HEK293 (cell line): ENCODE measurements at regions not wholly inside any gene's neighbourhood (a gene's known extent, or its start where the extent isn't known, plus 50 kb on each side); places are given as distances from the start of the nearest gene placed in this dataset.

ENCODE experiments used
- CTCF ChIA-PET: fragments of 350-600 bp; formaldehyde crosslinking; extraction: SDS; loops from one replicate; lab custom pipeline; 2021; ENCODE audit warnings: antibody characterized with exemption; lab: Yijun Ruan, JAX
- POLR2A ChIA-PET: fragments of 300-600 bp; formaldehyde crosslinking; extraction: SDS; loops from one replicate; lab custom pipeline; 2020; ENCODE audit warnings: antibody characterized with exemption, inconsistent platforms; lab: Yijun Ruan, JAX
- H3K27ac ChIP-seq: fragments of 200-500 bp; sonication (Bioruptor generic); 2 replicates; pipeline ENCODE4 v1.5.1; 2014; ENCODE audit warnings: low read depth, low read length, control low read depth, inconsistent platforms; ENCODE audit errors: extremely low read depth
- H3K36me3 ChIP-seq, 2 experiments: fragments of 200-500 bp in 1 of 2; sonication (Bioruptor generic) in 1 of 2; 1 replicate in 1 of 2; 2 replicates in 1 of 2; pipeline ENCODE4 v1.5.1; 2014 to 2017; ENCODE audit warnings: inconsistent platforms in 2 of 2, low read length in 2 of 2; ENCODE audit not compliant: control insufficient read depth in 2 of 2, insufficient read depth in 1 of 2
- H3K4me1 ChIP-seq: fragments of 200-500 bp; sonication (Bioruptor generic); 2 replicates; pipeline ENCODE4 v1.5.1; 2014; ENCODE audit warnings: mild to moderate bottlenecking, low read length, inconsistent platforms; ENCODE audit not compliant: control insufficient read depth, insufficient read depth
- H3K4me3 ChIP-seq: 2 replicates; pipeline ENCODE4 v1.5.1; 2011; ENCODE audit warnings: low read depth, mild to moderate bottlenecking, control low read depth, low read length, moderate library complexity
- H3K9me3 ChIP-seq: fragments of 200-500 bp; sonication (Bioruptor generic); 2 replicates; pipeline ENCODE4 v1.5.1; 2014; ENCODE audit warnings: low read depth, low read length, inconsistent platforms; ENCODE audit not compliant: control insufficient read depth, insufficient read depth
- GLIS1 ChIP-seq: fragments of 450-650 bp; formaldehyde crosslinking; IDR thresholded peaks from 2 replicates; pipeline ENCODE4 v1.5.1; 2016; ENCODE audit warnings: missing biosample characterization, missing genetic modification characterization
- REPIN1 ChIP-seq: fragments of 450-650 bp; formaldehyde crosslinking; IDR thresholded peaks from 2 replicates; pipeline ENCODE4 v1.5.1; 2017; ENCODE audit warnings: missing biosample characterization, missing genetic modification characterization, low read depth
- SETDB1 ChIP-seq: IDR thresholded peaks from one replicate; pipeline ENCODE4 v1.6.1; 2017; ENCODE audit warnings: mild to moderate bottlenecking, low read length, moderate library complexity, mixed read lengths; ENCODE audit not compliant: insufficient read length
- TSHZ1 ChIP-seq: fragments of 450-650 bp; formaldehyde crosslinking; IDR thresholded peaks from 2 replicates; pipeline ENCODE4 v1.5.1; 2016; ENCODE audit warnings: missing biosample characterization, missing genetic modification characterization, borderline replicate concordance
- ZFP69B ChIP-seq: fragments of 450-650 bp; formaldehyde crosslinking; IDR thresholded peaks from 2 replicates; pipeline ENCODE4 v1.5.1; 2016; ENCODE audit warnings: missing biosample characterization, missing genetic modification characterization
- ZNF10 ChIP-seq: fragments of 450-650 bp; formaldehyde crosslinking; IDR thresholded peaks from 2 replicates; pipeline ENCODE4 v1.5.1; 2017; ENCODE audit warnings: missing biosample characterization, missing genetic modification characterization
- ZNF121 ChIP-seq: fragments of 450-650 bp; formaldehyde crosslinking; IDR thresholded peaks from 2 replicates; pipeline ENCODE4 v1.5.1; 2016; ENCODE audit warnings: missing biosample characterization, missing genetic modification characterization
- ZNF140 ChIP-seq: fragments of 450-650 bp; formaldehyde crosslinking; IDR thresholded peaks from 2 replicates; pipeline ENCODE4 v1.5.1; 2016; ENCODE audit warnings: missing biosample characterization, missing genetic modification characterization
- ZNF19 ChIP-seq: fragments of 450-650 bp; formaldehyde crosslinking; IDR thresholded peaks from 2 replicates; pipeline ENCODE4; 2016; ENCODE audit warnings: missing biosample characterization, missing genetic modification characterization, low read depth
- ZNF223 ChIP-seq: fragments of 450-650 bp; formaldehyde crosslinking; IDR thresholded peaks from 2 replicates; pipeline ENCODE4 v1.5.1; 2016; ENCODE audit warnings: missing biosample characterization, missing genetic modification characterization
- ZNF280D ChIP-seq: fragments of 450-650 bp; formaldehyde crosslinking; IDR thresholded peaks from 2 replicates; pipeline ENCODE4 v1.5.1; 2016; ENCODE audit warnings: missing biosample characterization, missing genetic modification characterization
- ZNF292 ChIP-seq: fragments of 450-650 bp; formaldehyde crosslinking; IDR thresholded peaks from 2 replicates; pipeline ENCODE4 v1.5.1; 2016; ENCODE audit warnings: low read depth, missing biosample characterization, missing genetic modification characterization, borderline replicate concordance
- ZNF302 ChIP-seq: fragments of 450-650 bp; formaldehyde crosslinking; IDR thresholded peaks from 2 replicates; pipeline ENCODE4 v1.5.1; 2016; ENCODE audit warnings: missing biosample characterization, missing genetic modification characterization, low read depth
- ZNF324 ChIP-seq: fragments of 450-650 bp; formaldehyde crosslinking; IDR thresholded peaks from 2 replicates; pipeline ENCODE4 v1.5.1; 2016; ENCODE audit warnings: missing biosample characterization, missing genetic modification characterization
- ZNF341 ChIP-seq: fragments of 450-650 bp; formaldehyde crosslinking; IDR thresholded peaks from 2 replicates; pipeline ENCODE4; 2016; ENCODE audit warnings: low read depth, missing biosample characterization, missing genetic modification characterization
- ZNF514 ChIP-seq: fragments of 450-650 bp; formaldehyde crosslinking; IDR thresholded peaks from 2 replicates; pipeline ENCODE4 v1.5.1; 2016; ENCODE audit warnings: missing biosample characterization, missing genetic modification characterization
- ZNF529 ChIP-seq: fragments of 450-650 bp; formaldehyde crosslinking; IDR thresholded peaks from 2 replicates; pipeline ENCODE4 v1.5.1; 2017; ENCODE audit warnings: missing genetic modification characterization, missing biosample characterization; ENCODE audit not compliant: insufficient replicate concordance
- ZNF548 ChIP-seq: fragments of 450-650 bp; formaldehyde crosslinking; IDR thresholded peaks from 2 replicates; pipeline ENCODE4 v1.5.1; 2016; ENCODE audit warnings: missing biosample characterization, missing genetic modification characterization
- ZNF571 ChIP-seq: fragments of 450-650 bp; formaldehyde crosslinking; IDR thresholded peaks from 2 replicates; pipeline ENCODE4 v1.5.0; 2017; ENCODE audit warnings: missing biosample characterization, missing genetic modification characterization
- ZNF658 ChIP-seq: fragments of 450-650 bp; formaldehyde crosslinking; IDR thresholded peaks from 2 replicates; pipeline ENCODE4; 2016; ENCODE audit warnings: missing biosample characterization, missing genetic modification characterization
- ZNF664 ChIP-seq: fragments of 450-650 bp; formaldehyde crosslinking; IDR thresholded peaks from 2 replicates; pipeline ENCODE4 v1.5.1; 2016; ENCODE audit warnings: missing biosample characterization, missing genetic modification characterization
- ZNF707 ChIP-seq: fragments of 450-650 bp; formaldehyde crosslinking; IDR thresholded peaks from 2 replicates; pipeline ENCODE4 v1.5.1; 2016; ENCODE audit warnings: missing biosample characterization, missing genetic modification characterization
- ZNF777 ChIP-seq: fragments of 450-650 bp; formaldehyde crosslinking; IDR thresholded peaks from 2 replicates; pipeline ENCODE4 v1.5.1; 2017; ENCODE audit warnings: missing biosample characterization, missing genetic modification characterization, borderline replicate concordance

GRCh38 chr6:148671952-148672351, 74.9 kb upstream of the UST start:
- ChIA-PET CTCF (interaction anchor here (0.6 to 0.9 kb wide), 3 partner anchors 21 to 300 kb away, joined by 3 read pairs; no protein-coding TSS in a partner anchor), POLR2A (no interaction called here)
- no peaks in the 10 kb centered on the region for H3K36me3 ChIP-seq
- no peaks in the 10 kb centered on the region for H3K9me3 ChIP-seq
- TF ChIP-seq SETDB1 (peak; percentile 97), ZNF19 (tag by site-specific recombination) (no peak)
- H3K4me3 ChIP-seq = no peak overlapping the region
- H3K27ac ChIP-seq = no peak overlapping the region
- no peaks in the 10 kb centered on the region for H3K4me1 ChIP-seq

- CTCF ChIA-PET = interaction anchor here (0.7 to 0.8 kb wide), 2 partner anchors 43 to 401 kb away, joined by 3 to 4 read pairs; no protein-coding TSS in a partner anchor
- no peaks in the 10 kb centered on the region for H3K9me3 ChIP-seq
- POLR2A ChIA-PET = interaction anchor here (1.1 kb wide), 1 partner anchor 29 kb away, joined by 3 read pairs; no protein-coding TSS in a partner anchor
- TF ChIP-seq ZNF658 (no peak), ZNF292 (tag by site-specific recombination) (no peak), ZNF777 (tag by site-specific recombination) (no peak), GLIS1 (tag by site-specific recombination) (no peak), ZNF324 (no peak), ZNF341 (tag by site-specific recombination) (no peak), ZFP69B (no peak), ZNF140 (no peak), ZNF571 (no peak), ZNF10 (no peak), ZNF280D (no peak), ZNF529 (tag by site-specific recombination) (no peak)
- TF ChIP-seq, all 188 proteins: peak for 0
- H3K4me1 ChIP-seq = no peaks in the 10 kb centered on the region
- no peak overlapping the region for H3K27ac ChIP-seq
- H3K4me3 ChIP-seq = no peak overlapping the region
- H3K36me3 ChIP-seq = no peaks in the 10 kb centered on the region
These were observed 72.5 kb upstream of the UST start for GRCh38 chr6:148674306-148674705.

GRCh38 chr6:148677594-148678476, 69.0 kb upstream of the UST start:
- no peak for TF ChIP-seq ZNF707 (tag by site-specific recombination)
- no peak for TF ChIP-seq TSHZ1
- TF ChIP-seq REPIN1 (tag by site-specific recombination) = no peak
- TF ChIP-seq ZNF121 (tag by site-specific recombination) = no peak
- TF ChIP-seq ZNF664 (tag by site-specific recombination) = no peak
- no peak for TF ChIP-seq ZNF223
- TF ChIP-seq ZNF324 = no peak
- no peak for TF ChIP-seq ZNF548 (tag by site-specific recombination)
- no peak for TF ChIP-seq ZNF302 (tag by site-specific recombination)
- TF ChIP-seq ZNF514 (tag by site-specific recombination) = no peak
- CTCF ChIA-PET = no interaction called here
- POLR2A ChIA-PET = no interaction called here

More at GRCh38 chr6:148677594-148678476, 69.0 kb upstream of the UST start:
- Histone ChIP-seq H3K9me3 (no peaks in the 10 kb centered on the region), H3K4me1 (no peaks in the 10 kb centered on the region), H3K4me3 (no peak overlapping the region), H3K36me3 (no peaks in the 10 kb centered on the region), H3K27ac (no peak overlapping the region)
